ENCODE measurements at regions not wholly inside any gene's neighbourhood (a gene's known extent, or its start where the extent isn't known, plus 50 kb on each side); places are given as distances from the start of the nearest gene placed in this dataset.

GRCh38 chr11:26037716-26038115 lies 294.2 kb upstream of the ANO3 start:
- TF ChIP-seq EZH2 (IDR thresholded peaks at IDR 0.05; ENCODE audit: insufficient read depth, poor library complexity, severe bottlenecking) (no peak), EZH2phosphoT487 (IDR thresholded peaks at IDR 0.05; ENCODE audit: insufficient read depth, low read depth) (no peak)

Measured in GM23248 (cell line).